ENCODE measurements at regions not wholly inside any gene's neighbourhood (a gene's known extent, or its start where the extent isn't known, plus 50 kb on each side); places are given as distances from the start of the nearest gene placed in this dataset.

- TF ChIP-seq CTCF (IDR thresholded peaks at IDR 0.05; ENCODE audit: extremely low read depth, missing control alignments) = no peak
- DNase-seq (ENCODE audit: low spot score) = no peak
Observed at GRCh38 chr6:105964979-105965760, 121.0 kb upstream of the PRDM1 start.

GRCh38 chr6:105954148-105954547, 132.0 kb upstream of the PRDM1 start:
- DNase-seq (ENCODE audit: low spot score) = no peak
- TF ChIP-seq CTCF (IDR thresholded peaks at IDR 0.05; ENCODE audit: extremely low read depth, missing control alignments) = no peak

GRCh38 chr6:105952772-105953690, 133.1 kb upstream of the PRDM1 start:
- no peak for TF ChIP-seq CTCF (IDR thresholded peaks at IDR 0.05; ENCODE audit: extremely low read depth, missing control alignments)

GRCh38 chr6:105952326-105952725, 133.8 kb upstream of the PRDM1 start:
- no peak for DNase-seq (ENCODE audit: low spot score)
- no peak for TF ChIP-seq CTCF (IDR thresholded peaks at IDR 0.05; ENCODE audit: extremely low read depth, missing control alignments)

More at GRCh38 chr6:105952772-105953690, 133.1 kb upstream of the PRDM1 start:
- DNase-seq (ENCODE audit: low spot score) = no peak

GRCh38 chr6:105951322-105951721, 134.8 kb upstream of the PRDM1 start:
- no peak for DNase-seq (ENCODE audit: low spot score)

GRCh38 chr6:105949869-105950268, 136.3 kb upstream of the PRDM1 start:
- TF ChIP-seq CTCF (IDR thresholded peaks at IDR 0.05; ENCODE audit: extremely low read depth, missing control alignments) = no peak
- DNase-seq (ENCODE audit: low spot score) = no peak

More at GRCh38 chr6:105951322-105951721, 134.8 kb upstream of the PRDM1 start:
- no peak for TF ChIP-seq CTCF (IDR thresholded peaks at IDR 0.05; ENCODE audit: extremely low read depth, missing control alignments)

- TF ChIP-seq CTCF (IDR thresholded peaks at IDR 0.05; ENCODE audit: extremely low read depth, missing control alignments) = no peak
- no peak for DNase-seq (ENCODE audit: low spot score)
Observed at GRCh38 chr6:105943514-105943913, 142.6 kb upstream of the PRDM1 start.
